Endothelial cell of umbilical vein (primary cell): ENCODE measurements at regions not wholly inside any gene's neighbourhood (a gene's known extent, or its start where the extent isn't known, plus 50 kb on each side); places are given as distances from the start of the nearest gene placed in this dataset.

Source experiments
- BruUV-seq: library from RNA; stranded (reverse); fragments of 400-500 nt; replicated peaks from 2 replicates; lab custom pipeline; 2021; lab: Mats Ljungman, UMichigan
- CTCF ChIA-PET: fragments of 300-600, 350-600 bp; sonication (Branson Sonifier 250); formaldehyde crosslinking; loops from one replicate; lab custom pipeline; 2021; ENCODE audit warnings: antibody characterized with exemption, inconsistent platforms; lab: Charles Lee
- POLR2A ChIA-PET: fragments of 300-600, 350-600 bp; sonication (Branson Sonifier 250); formaldehyde crosslinking; loops from one replicate; lab custom pipeline; 2021; ENCODE audit warnings: antibody characterized with exemption, inconsistent platforms; lab: Charles Lee
- DNase-seq: peaks from one replicate; pipeline ENCODE4 v3.0.0-alpha.2; 2011; ENCODE audit warnings: low read depth, low spot score
- FAIRE-seq: peaks from 2 replicates; lab custom pipeline; 2011; peaks lifted over from hg19 to GRCh38; lab: Jason Lieb, UNC
- H2AFZ ChIP-seq: 2 replicates; pipeline ENCODE4 v1.6.0; 2012; ENCODE audit warnings: low read depth, low read length, control low read depth, inconsistent platforms
- H3K27ac ChIP-seq: 2 replicates; pipeline ENCODE4 v1.5.1; 2011; ENCODE audit warnings: low read depth, mild to moderate bottlenecking, control low read depth, low read length, moderate library complexity; ENCODE audit not compliant: insufficient read depth
- H3K27me3 ChIP-seq, 2 experiments: 2 replicates each; pipeline versions ENCODE4 v1.6.0 to v1.6.1; 2011; ENCODE audit warnings: low read length in 2 of 2, mixed read lengths in 1 of 2; ENCODE audit not compliant: control insufficient read depth in 2 of 2, insufficient read depth in 2 of 2
- H3K36me3 ChIP-seq, 2 experiments: 2 replicates in 1 of 2; 3 replicates in 1 of 2; pipeline ENCODE4 v1.5.1; 2011; ENCODE audit warnings: low read length in 2 of 2, mild to moderate bottlenecking in 1 of 2, moderate library complexity in 1 of 2; ENCODE audit not compliant: control insufficient read depth in 2 of 2, insufficient read depth in 2 of 2; ENCODE audit errors: extremely low read depth in 1 of 2
- H3K4me1 ChIP-seq: 3 replicates; pipeline ENCODE4 v1.5.1; 2011; ENCODE audit warnings: mild to moderate bottlenecking, low read length; ENCODE audit not compliant: control insufficient read depth, insufficient read depth; ENCODE audit errors: extremely low read depth
- H3K4me2 ChIP-seq: 2 replicates; pipeline ENCODE4 v1.6.1; 2011; ENCODE audit warnings: low read length, control low read depth, mixed read lengths; ENCODE audit not compliant: insufficient read depth
- H3K4me3 ChIP-seq, 3 experiments: fragments of 200-600 bp in 1 of 3; sonication (generic), shearing (Covaris generic) in 1 of 3; replicated peaks in 1 of 3; 2 replicates each; pipeline ENCODE4 v1.5.1; 2011 to 2016; ENCODE audit warnings: control low read depth in 3 of 3, low read length in 3 of 3, mild to moderate bottlenecking in 2 of 3, inconsistent platforms in 1 of 3, low read depth in 1 of 3, moderate library complexity in 1 of 3; ENCODE audit not compliant: insufficient read depth in 1 of 3
- H3K79me2 ChIP-seq: 2 replicates; pipeline ENCODE4 v1.6.0; 2012; ENCODE audit warnings: low read length, inconsistent platforms; ENCODE audit not compliant: control insufficient read depth, insufficient read depth
- H3K9ac ChIP-seq: replicated peaks from 2 replicates; pipeline ENCODE3; 2011; ENCODE audit warnings: low read length, control low read depth; ENCODE audit not compliant: insufficient read depth; ENCODE audit errors: extremely low read depth
- H3K9me1 ChIP-seq: replicated peaks from 3 replicates; pipeline ENCODE4 v1.6.0; 2011; ENCODE audit warnings: mild to moderate bottlenecking, low read length; ENCODE audit not compliant: control insufficient read depth, insufficient read depth; ENCODE audit errors: extremely low read depth
- H3K9me3 ChIP-seq: replicated peaks from 2 replicates; pipeline ENCODE4 v1.5.1; 2012; ENCODE audit warnings: low read length, inconsistent platforms; ENCODE audit not compliant: control insufficient read depth, insufficient read depth
- H4K20me1 ChIP-seq: replicated peaks from 2 replicates; pipeline ENCODE3; 2011; ENCODE audit warnings: mild to moderate bottlenecking, low read length; ENCODE audit not compliant: control insufficient read depth, insufficient read depth; ENCODE audit errors: extremely low read depth
- CTCF ChIP-seq, 2 donors: IDR thresholded peaks; 1 replicate in 1 of 2; 2 replicates in 1 of 2; pipeline ENCODE4 v1.5.1; 2011; ENCODE audit warnings: low read length in 2 of 2, mild to moderate bottlenecking in 2 of 2, moderate library complexity in 2 of 2, control low read depth in 1 of 2, inconsistent platforms in 1 of 2, low read depth in 1 of 2; ENCODE audit not compliant: insufficient read depth in 1 of 2; ENCODE audit errors: extremely low read depth in 1 of 2
- EZH2 ChIP-seq: IDR thresholded peaks from 2 replicates; pipeline ENCODE4 v1.6.1; 2012; ENCODE audit warnings: borderline replicate concordance, low read depth, mild to moderate bottlenecking, moderate library complexity, low read length, inconsistent platforms; ENCODE audit not compliant: severe bottlenecking
- FOS ChIP-seq: IDR thresholded peaks from 2 replicates; pipeline ENCODE4 v1.6.1; 2011; ENCODE audit warnings: mild to moderate bottlenecking, low read length, moderate library complexity, borderline replicate concordance; ENCODE audit not compliant: insufficient read depth
- GATA2 ChIP-seq: IDR thresholded peaks from 2 replicates; pipeline ENCODE4 v1.7.0; 2011; ENCODE audit warnings: low read depth, mild to moderate bottlenecking, moderate library complexity, mixed read lengths, low read length; ENCODE audit not compliant: insufficient read length, insufficient read depth
- JUN ChIP-seq: IDR thresholded peaks from 2 replicates; pipeline ENCODE4 v1.6.1; 2011; ENCODE audit warnings: borderline replicate concordance, low read depth; ENCODE audit not compliant: insufficient read length, insufficient read depth
- MAX ChIP-seq: IDR thresholded peaks from 2 replicates; pipeline ENCODE4 v1.6.1; 2011; ENCODE audit not compliant: insufficient read depth, insufficient read length
- MYC ChIP-seq: IDR thresholded peaks from one replicate; pipeline ENCODE4 v1.6.1; 2011; ENCODE audit warnings: mild to moderate bottlenecking, low read depth, low read length
- POLR2A ChIP-seq: IDR thresholded peaks from 2 replicates; pipeline ENCODE4 v1.6.1; 2012; ENCODE audit warnings: low read depth, mild to moderate bottlenecking, control low read depth, low read length
- POLR2AphosphoS5 ChIP-seq: IDR thresholded peaks from 2 replicates; pipeline ENCODE4 v1.6.1; 2012; ENCODE audit warnings: low read depth, mild to moderate bottlenecking, control low read depth, low read length, moderate library complexity; ENCODE audit not compliant: insufficient read depth
- dilution Hi-C: fragments of 300-500 bp; cut with MboI; formaldehyde crosslinking; loops from one replicate; pipeline ENCODE4 v1.15.0; 2019; ENCODE audit warnings: low sequenced_read_pairs; ENCODE audit not compliant: extremely low pct_ligation_motif_present
- intact Hi-C: fragments of 100-400 bp; cut with micrococcal nuclease; formaldehyde crosslinking; loops from one replicate; pipeline ENCODE4 v1.10.0; 2022

- H4K20me1 ChIP-seq, result no peaks in the 10 kb centered on the region
- ChIA-PET CTCF (no interaction called here), POLR2A (no interaction called here)
- H2AFZ ChIP-seq, result no peak overlapping the region
- H3K9me1 ChIP-seq, result no peaks in the 10 kb centered on the region
- no peak for FAIRE-seq
- no peaks in the 10 kb centered on the region for H3K27me3 ChIP-seq
- H3K9me3 ChIP-seq, result no peaks in the 10 kb centered on the region
- H3K4me1 ChIP-seq, result no peaks in the 10 kb centered on the region
- H3K9ac ChIP-seq, result no peak overlapping the region
- H3K4me3 ChIP-seq, result no peak overlapping the region
- DNase-seq, result no peak
- no peak overlapping the region for H3K27ac ChIP-seq
- TF ChIP-seq POLR2AphosphoS5 (no peak), MAX (no peak), MYC (no peak), CTCF (IDR thresholded peaks at IDR 0.05; ENCODE audit: extremely low read depth in 1 of 2, insufficient read depth in 1 of 2, low read depth in 1 of 2, low read length in 2 of 2) (no peak), FOS (no peak), GATA2 (no peak), EZH2 (no peak), POLR2A (no peak), JUN (no peak)
- no peaks in the 10 kb centered on the region for H3K36me3 ChIP-seq
- intact Hi-C loops, result no loop called here
- dilution Hi-C loops, result no loop called here
- no peak overlapping the region for H3K4me2 ChIP-seq
- no TSS peak for BruUV-seq
- H3K79me2 ChIP-seq, result no peaks in the 10 kb centered on the region
Measured at GRCh38 chrX:115902995-115903394, 267.5 kb upstream of the AGTR2 start.
